H9 (cell line): ENCODE measurements at regions not wholly inside any gene's neighbourhood (a gene's known extent, or its start where the extent isn't known, plus 50 kb on each side); places are given as distances from the start of the nearest gene placed in this dataset.
A peak's percentile ranks its signal among the peaks of the same experiment; 100 is the strongest.

Experiments used
- DNase-seq: peaks from one replicate; pipeline ENCODE4 v3.0.0-alpha.2; 2017
- H2AFZ ChIP-seq: one replicate; pipeline ENCODE4 v1.6.1; 2013; ENCODE audit warnings: mild to moderate bottlenecking, low read length, control low read depth, moderate library complexity
- H2AK5ac ChIP-seq: 2 replicates; pipeline ENCODE4 v1.6.1; 2013; ENCODE audit warnings: low read length, control low read depth, mixed read lengths; ENCODE audit not compliant: insufficient read length
- H2BK120ac ChIP-seq: one replicate; pipeline ENCODE4 v1.6.1; 2013; ENCODE audit warnings: low read depth, mild to moderate bottlenecking, low read length, control low read depth, inconsistent platforms; ENCODE audit not compliant: poor library complexity, severe bottlenecking
- H2BK12ac ChIP-seq: 2 replicates; pipeline ENCODE4 v1.6.1; 2013; ENCODE audit warnings: low read length, control low read depth, mixed read lengths, low read depth; ENCODE audit not compliant: insufficient read length
- H2BK15ac ChIP-seq: 2 replicates; pipeline ENCODE4 v1.6.1; 2013; ENCODE audit warnings: low read depth, low read length, control low read depth
- H2BK20ac ChIP-seq: one replicate; pipeline ENCODE4 v1.6.1; 2013; ENCODE audit warnings: low read depth, mild to moderate bottlenecking, low read length, control low read depth, inconsistent platforms; ENCODE audit not compliant: poor library complexity, severe bottlenecking
- H2BK5ac ChIP-seq: 2 replicates; pipeline ENCODE4 v1.6.1; 2013; ENCODE audit warnings: low read length, control low read depth, mixed read lengths; ENCODE audit not compliant: insufficient read length
- H3K14ac ChIP-seq: 2 replicates; pipeline ENCODE4 v1.6.1; 2013; ENCODE audit warnings: low read length, control low read depth; ENCODE audit not compliant: insufficient read depth
- H3K18ac ChIP-seq: 2 replicates; pipeline ENCODE4 v1.6.1; 2013; ENCODE audit warnings: low read depth, mild to moderate bottlenecking, mixed read lengths, low read length, control low read depth; ENCODE audit not compliant: insufficient read length
- H3K23ac ChIP-seq: 2 replicates; pipeline ENCODE4 v1.6.1; 2013; ENCODE audit warnings: low read length, control low read depth, mixed read lengths, low read depth; ENCODE audit not compliant: insufficient read length
- H3K23me2 ChIP-seq: 2 replicates; pipeline ENCODE4 v1.6.1; 2013; ENCODE audit warnings: low read depth, mild to moderate bottlenecking, mixed read lengths, low read length, control low read depth; ENCODE audit not compliant: insufficient read length, poor library complexity, severe bottlenecking
- H3K27ac ChIP-seq: 2 replicates; pipeline ENCODE4 v1.5.1; 2013; ENCODE audit warnings: low read length, control low read depth, mixed read lengths, low read depth; ENCODE audit not compliant: insufficient read length
- H3K27me3 ChIP-seq: 2 replicates; pipeline ENCODE4 v1.6.1; 2013; ENCODE audit warnings: low read length, control low read depth, inconsistent platforms; ENCODE audit not compliant: insufficient read depth
- H3K4ac ChIP-seq: 2 replicates; pipeline ENCODE4 v1.6.1; 2013; ENCODE audit warnings: low read depth, mild to moderate bottlenecking, control low read depth, inconsistent platforms, low read length, moderate library complexity
- H3K4me1 ChIP-seq: 2 replicates; pipeline ENCODE4 v1.6.1; 2013; ENCODE audit warnings: low read length, control low read depth, inconsistent platforms; ENCODE audit not compliant: insufficient read depth
- H3K4me2 ChIP-seq: 2 replicates; pipeline ENCODE4 v1.6.1; 2013; ENCODE audit warnings: low read length, control low read depth, mixed read lengths; ENCODE audit not compliant: insufficient read length, insufficient read depth
- H3K56ac ChIP-seq: 2 replicates; pipeline ENCODE4 v1.6.1; 2013; ENCODE audit warnings: low read depth, mild to moderate bottlenecking, mixed read lengths, low read length, control low read depth; ENCODE audit not compliant: insufficient read length
- H3K79me1 ChIP-seq: 2 replicates; pipeline ENCODE4 v1.6.1; 2013; ENCODE audit warnings: low read depth, mild to moderate bottlenecking, moderate library complexity, low read length, control low read depth, inconsistent platforms; ENCODE audit not compliant: insufficient read depth, poor library complexity, severe bottlenecking
- H3K79me2 ChIP-seq: 2 replicates; pipeline ENCODE4 v1.6.1; 2013; ENCODE audit warnings: low read length, control low read depth, inconsistent platforms; ENCODE audit not compliant: insufficient read depth
- H3K9ac ChIP-seq: 2 replicates; pipeline ENCODE4 v1.6.1; 2013; ENCODE audit warnings: low read length, control low read depth, mixed read lengths; ENCODE audit not compliant: insufficient read length; ENCODE audit errors: extremely low read depth
- H3K9me3 ChIP-seq: one replicate; pipeline ENCODE4 v1.6.1; 2013; ENCODE audit warnings: low read depth, low read length, inconsistent platforms; ENCODE audit not compliant: control insufficient read depth
- H3T11ph ChIP-seq: one replicate; pipeline ENCODE4 v1.6.1; 2013; ENCODE audit warnings: mild to moderate bottlenecking, low read length, control low read depth, inconsistent platforms
- H4K20me1 ChIP-seq: one replicate; pipeline ENCODE4 v1.6.1; 2013; ENCODE audit not compliant: control insufficient read depth, insufficient read length, insufficient read depth
- H4K5ac ChIP-seq: 2 replicates; pipeline ENCODE4 v1.6.1; 2013; ENCODE audit warnings: low read depth, mild to moderate bottlenecking, mixed read lengths, low read length, control low read depth; ENCODE audit not compliant: insufficient read length
- H4K8ac ChIP-seq: replicated peaks from 2 replicates; pipeline ENCODE4 v1.6.1; 2013; ENCODE audit warnings: low read length, control low read depth, mixed read lengths, low read depth; ENCODE audit not compliant: insufficient read length
- H4K91ac ChIP-seq: 2 replicates; pipeline ENCODE4 v1.6.1; 2013; ENCODE audit warnings: low read depth, mild to moderate bottlenecking, moderate library complexity, mixed read lengths, low read length, control low read depth; ENCODE audit not compliant: insufficient read length
- H3K27ac Mint-ChIP-seq, 3 experiments: 2 replicates in 2 of 3; 3 replicates in 1 of 3; pipeline ENCODE4 v1.8.0; 2020 to 2021; ENCODE audit warnings: mixed read lengths in 3 of 3, mild to moderate bottlenecking in 1 of 3, moderate library complexity in 1 of 3
- H3K27me3 Mint-ChIP-seq: 2 replicates; pipeline ENCODE4 v1.8.0; 2021; ENCODE audit warnings: low read depth, mild to moderate bottlenecking, moderate library complexity, mixed read lengths
- H3K36me3 Mint-ChIP-seq, 3 experiments: 2 replicates in 2 of 3; 3 replicates in 1 of 3; pipeline ENCODE4 v1.8.0; 2020 to 2021; ENCODE audit warnings: low read depth in 3 of 3, mixed read lengths in 3 of 3; ENCODE audit not compliant: insufficient read depth in 1 of 3
- H3K4me1 Mint-ChIP-seq, 2 experiments: 2 replicates each; pipeline ENCODE4 v1.8.0; 2020; ENCODE audit warnings: mixed read lengths in 2 of 2
- H3K4me3 Mint-ChIP-seq, 2 experiments: 2 replicates in 1 of 2; 3 replicates in 1 of 2; pipeline ENCODE4 v1.8.0; 2020 to 2021; ENCODE audit warnings: mild to moderate bottlenecking in 2 of 2, mixed read lengths in 2 of 2, moderate library complexity in 1 of 2
- H3K9me3 Mint-ChIP-seq, 2 experiments: 2 replicates in 1 of 2; 3 replicates in 1 of 2; pipeline ENCODE4 v1.8.0; 2020; ENCODE audit warnings: mild to moderate bottlenecking in 2 of 2, mixed read lengths in 2 of 2, moderate library complexity in 1 of 2
- TF ChIP-seq, protein P1 (sequence below): fragments of 200-600 bp; sonication (generic); conservative IDR thresholded peaks from 3 replicates; pipeline ENCODE4 v1.8.0; 2021; ENCODE audit warnings: antibody characterized with exemption, mild to moderate bottlenecking

GRCh38 chr7:52639126-52639525 is 396.3 kb upstream of the POM121L12 start:
- no peak overlapping the region for H3K9ac ChIP-seq
- H3K4ac ChIP-seq, result no peak overlapping the region
- H3K79me2 ChIP-seq, result no peaks in the 10 kb centered on the region
- H3T11ph ChIP-seq, result no peak overlapping the region
- Mint-ChIP-seq H3K9me3 (no peaks in the 10 kb centered on the region), H3K36me3 (no peaks in the 10 kb centered on the region; a peak in 1 of 7 replicates), H3K4me1 (peaks cover 39 to 40% of the 10 kb centered on the region in 2 experiments), H3K4me3 (no peak overlapping the region; a peak in 1 of 5 replicates), H3K27me3 (no peaks in the 10 kb centered on the region; the same call in 1 of the 2 replicates), H3K27ac (peak overlapping the region; percentile 35 to 80 (median 68); a peak in 5 of 7 replicates)
- no peaks in the 10 kb centered on the region for H3K23me2 ChIP-seq
- no peaks in the 10 kb centered on the region for H3K27me3 ChIP-seq
- no peak overlapping the region for H3K14ac ChIP-seq
- no peak overlapping the region for H2AFZ ChIP-seq
- H2AK5ac ChIP-seq, result no peak overlapping the region
- H3K79me1 ChIP-seq, result no peaks in the 10 kb centered on the region
- no peak overlapping the region for H2BK5ac ChIP-seq
- H3K4me1 ChIP-seq, result peaks cover 5% of the 10 kb centered on the region; the same call in 1 of the 2 replicates
- no peak overlapping the region for H2BK12ac ChIP-seq
- no peak overlapping the region for H3K27ac ChIP-seq
- no peak overlapping the region for H2BK120ac ChIP-seq
- no peak overlapping the region for H3K18ac ChIP-seq
- H4K20me1 ChIP-seq, result no peaks in the 10 kb centered on the region
- H2BK15ac ChIP-seq, result no peak overlapping the region
- H3K9me3 ChIP-seq, result no peaks in the 10 kb centered on the region
- H3K4me2 ChIP-seq, result no peak overlapping the region
- H4K5ac ChIP-seq, result no peak overlapping the region
- H3K56ac ChIP-seq, result no peak overlapping the region
- peak; percentile 37 for DNase-seq
- no peak overlapping the region for H3K23ac ChIP-seq
- TF ChIP-seq, protein P1, sequence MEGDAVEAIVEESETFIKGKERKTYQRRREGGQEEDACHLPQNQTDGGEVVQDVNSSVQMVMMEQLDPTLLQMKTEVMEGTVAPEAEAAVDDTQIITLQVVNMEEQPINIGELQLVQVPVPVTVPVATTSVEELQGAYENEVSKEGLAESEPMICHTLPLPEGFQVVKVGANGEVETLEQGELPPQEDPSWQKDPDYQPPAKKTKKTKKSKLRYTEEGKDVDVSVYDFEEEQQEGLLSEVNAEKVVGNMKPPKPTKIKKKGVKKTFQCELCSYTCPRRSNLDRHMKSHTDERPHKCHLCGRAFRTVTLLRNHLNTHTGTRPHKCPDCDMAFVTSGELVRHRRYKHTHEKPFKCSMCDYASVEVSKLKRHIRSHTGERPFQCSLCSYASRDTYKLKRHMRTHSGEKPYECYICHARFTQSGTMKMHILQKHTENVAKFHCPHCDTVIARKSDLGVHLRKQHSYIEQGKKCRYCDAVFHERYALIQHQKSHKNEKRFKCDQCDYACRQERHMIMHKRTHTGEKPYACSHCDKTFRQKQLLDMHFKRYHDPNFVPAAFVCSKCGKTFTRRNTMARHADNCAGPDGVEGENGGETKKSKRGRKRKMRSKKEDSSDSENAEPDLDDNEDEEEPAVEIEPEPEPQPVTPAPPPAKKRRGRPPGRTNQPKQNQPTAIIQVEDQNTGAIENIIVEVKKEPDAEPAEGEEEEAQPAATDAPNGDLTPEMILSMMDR, result no peak
- H2BK20ac ChIP-seq, result no peak overlapping the region
- H4K91ac ChIP-seq, result no peak overlapping the region
- no peak overlapping the region for H4K8ac ChIP-seq
